Stomach (tissue), 4 donors: ENCODE measurements at regions not wholly inside any gene's neighbourhood (a gene's known extent, or its start where the extent isn't known, plus 50 kb on each side); places are given as distances from the start of the nearest gene placed in this dataset.

Source experiments
- EP300 ChIP-seq: sonication (generic); formaldehyde crosslinking; IDR thresholded peaks from one replicate; pipeline ENCODE4 v1.6.1; 2017; ENCODE audit warnings: antibody characterized with exemption
- POLR2A ChIP-seq, 4 donors: fragments of 450-650 bp; IDR thresholded peaks; one replicate each; pipeline ENCODE4 v1.6.1; 2016; ENCODE audit warnings: antibody characterized with exemption in 4 of 4, control low read depth in 2 of 4, mild to moderate bottlenecking in 1 of 4, moderate library complexity in 1 of 4
- TF ChIP-seq, protein P1 (sequence below), 7 experiments: fragments of 450-650 bp in 4 of 7; fragments of 200-600 bp in 3 of 7; sonication (generic) in 3 of 7; IDR thresholded peaks; one replicate each; pipeline ENCODE4 v1.5.1; 2016 to 2019; ENCODE audit warnings: antibody characterized with exemption in 7 of 7, control low read depth in 2 of 7, mild to moderate bottlenecking in 1 of 7

DNA sequence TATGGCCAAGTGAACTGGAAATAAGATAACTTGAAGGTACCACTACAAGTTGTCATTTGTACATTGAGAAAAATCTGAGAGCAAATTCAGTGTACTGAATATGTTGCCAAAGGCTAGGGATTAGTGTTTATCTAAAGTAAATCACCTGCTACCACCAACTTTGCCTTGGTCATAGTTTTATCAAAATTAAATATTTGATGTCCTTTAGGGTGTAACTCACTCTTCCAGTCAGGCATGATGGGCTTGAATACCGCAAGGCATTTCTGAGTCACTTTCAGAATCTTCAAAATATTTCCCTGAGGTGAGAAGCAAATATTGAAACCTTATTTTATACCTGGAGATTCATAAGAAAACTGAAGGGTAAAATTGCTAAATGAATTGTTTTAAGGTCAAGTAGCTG, 1338.6 kb upstream of the ACO1 start:
- TF ChIP-seq, protein P1, sequence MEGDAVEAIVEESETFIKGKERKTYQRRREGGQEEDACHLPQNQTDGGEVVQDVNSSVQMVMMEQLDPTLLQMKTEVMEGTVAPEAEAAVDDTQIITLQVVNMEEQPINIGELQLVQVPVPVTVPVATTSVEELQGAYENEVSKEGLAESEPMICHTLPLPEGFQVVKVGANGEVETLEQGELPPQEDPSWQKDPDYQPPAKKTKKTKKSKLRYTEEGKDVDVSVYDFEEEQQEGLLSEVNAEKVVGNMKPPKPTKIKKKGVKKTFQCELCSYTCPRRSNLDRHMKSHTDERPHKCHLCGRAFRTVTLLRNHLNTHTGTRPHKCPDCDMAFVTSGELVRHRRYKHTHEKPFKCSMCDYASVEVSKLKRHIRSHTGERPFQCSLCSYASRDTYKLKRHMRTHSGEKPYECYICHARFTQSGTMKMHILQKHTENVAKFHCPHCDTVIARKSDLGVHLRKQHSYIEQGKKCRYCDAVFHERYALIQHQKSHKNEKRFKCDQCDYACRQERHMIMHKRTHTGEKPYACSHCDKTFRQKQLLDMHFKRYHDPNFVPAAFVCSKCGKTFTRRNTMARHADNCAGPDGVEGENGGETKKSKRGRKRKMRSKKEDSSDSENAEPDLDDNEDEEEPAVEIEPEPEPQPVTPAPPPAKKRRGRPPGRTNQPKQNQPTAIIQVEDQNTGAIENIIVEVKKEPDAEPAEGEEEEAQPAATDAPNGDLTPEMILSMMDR (IDR thresholded peaks at IDR 0.05) = no peak
- TF ChIP-seq EP300 (no peak), POLR2A (IDR thresholded peaks at IDR 0.05) (no peak)
